Ramos (cell line): ENCODE measurements at regions not wholly inside any gene's neighbourhood (a gene's known extent, or its start where the extent isn't known, plus 50 kb on each side); places are given as distances from the start of the nearest gene placed in this dataset.
"Not testable (repeated sequence)": the region's sequence is repeated elsewhere in the genome, so short reads cannot be mapped to it uniquely, and the experiment has no call there.

Source experiments
- in situ Hi-C: fragments of 300-500 bp; cut with MboI; formaldehyde crosslinking; loops from one replicate; pipeline ENCODE4 v1.14.3; 2022; ENCODE audit warnings: low sequenced_read_pairs; ENCODE audit not compliant: unreplicated experiment

DNA sequence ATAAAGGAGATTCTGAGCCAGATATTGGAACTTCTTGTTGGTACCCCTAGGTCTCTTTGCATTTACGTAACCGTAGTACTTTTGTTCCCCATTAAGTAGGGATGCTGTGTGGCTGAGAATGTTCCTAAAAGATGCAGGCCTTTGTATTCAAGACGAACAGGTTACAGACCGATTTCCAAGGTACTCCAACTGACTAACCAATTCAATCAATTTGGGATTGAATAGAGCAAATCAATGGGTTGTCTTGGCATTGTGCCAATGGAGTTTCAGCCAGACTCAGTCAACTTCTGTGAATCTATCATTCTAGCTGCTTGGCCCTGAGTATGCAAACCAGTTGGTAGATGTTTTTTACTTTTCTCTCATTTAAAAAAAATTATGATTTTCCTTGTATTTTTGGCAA lies 347.3 kb upstream of the NPVF start:
- in situ Hi-C loops: loop anchor here (10.0 kb wide), 2 partner anchors 269 to 321 kb away; no protein-coding TSS in a partner anchor

DNA sequence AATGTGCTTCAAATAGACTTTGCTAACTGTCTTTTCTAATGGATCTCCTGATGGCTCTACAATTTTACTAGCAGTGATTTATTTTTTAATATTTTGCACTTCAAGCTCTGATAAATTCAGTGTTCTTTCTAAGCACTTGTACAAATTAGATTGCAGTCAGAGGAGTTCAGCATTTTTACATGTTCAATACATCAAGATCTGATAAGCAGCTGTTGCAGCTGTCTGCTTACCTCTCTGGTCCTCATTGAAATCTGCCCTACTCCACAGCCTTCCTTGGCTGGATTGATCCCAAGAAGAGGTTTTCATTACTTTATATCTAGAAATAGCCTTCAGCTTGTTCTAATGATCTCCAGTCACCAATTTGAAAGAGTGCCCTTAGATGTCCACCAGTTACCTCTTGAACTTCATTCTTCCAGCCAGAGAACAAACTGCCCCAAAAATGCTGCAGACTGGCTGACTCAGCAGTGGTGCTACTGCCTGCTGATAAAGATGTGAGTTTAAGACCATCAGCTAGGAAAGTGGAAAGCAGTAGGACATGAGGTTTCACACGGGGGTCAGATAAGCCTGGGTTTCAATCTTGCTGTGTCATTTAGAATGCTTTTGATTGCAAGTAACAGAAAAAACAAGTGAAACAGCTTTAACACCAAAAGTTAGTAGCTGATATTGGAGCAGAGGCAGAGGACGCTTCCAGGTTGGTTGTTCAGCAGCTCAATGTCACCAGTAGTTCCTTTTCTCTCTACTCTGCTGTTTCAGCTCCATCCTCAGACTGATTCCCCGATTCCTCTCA lies 350.9 kb upstream of the NPVF start:
- in situ Hi-C loops: loop anchor here (10.0 kb wide), 2 partner anchors 266 to 324 kb away; no protein-coding TSS in a partner anchor

DNA sequence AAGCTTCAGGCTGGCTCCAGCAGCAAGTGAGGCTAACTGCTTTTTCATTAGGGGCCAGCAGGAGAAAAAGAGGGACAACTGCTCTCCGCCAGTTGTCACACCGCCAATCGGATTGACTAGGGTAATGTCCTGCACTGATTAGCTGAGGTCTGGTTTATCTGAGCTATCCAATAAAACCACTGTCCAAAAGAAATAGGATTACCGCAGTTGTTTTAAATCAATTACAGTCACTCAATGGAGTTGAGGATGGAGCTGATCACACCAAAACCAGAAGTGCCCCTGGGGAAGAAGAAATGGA lies 351.4 kb upstream of the NPVF start:
- in situ Hi-C loops: loop anchor here (10.0 kb wide), 2 partner anchors 265 to 325 kb away; no protein-coding TSS in a partner anchor

DNA sequence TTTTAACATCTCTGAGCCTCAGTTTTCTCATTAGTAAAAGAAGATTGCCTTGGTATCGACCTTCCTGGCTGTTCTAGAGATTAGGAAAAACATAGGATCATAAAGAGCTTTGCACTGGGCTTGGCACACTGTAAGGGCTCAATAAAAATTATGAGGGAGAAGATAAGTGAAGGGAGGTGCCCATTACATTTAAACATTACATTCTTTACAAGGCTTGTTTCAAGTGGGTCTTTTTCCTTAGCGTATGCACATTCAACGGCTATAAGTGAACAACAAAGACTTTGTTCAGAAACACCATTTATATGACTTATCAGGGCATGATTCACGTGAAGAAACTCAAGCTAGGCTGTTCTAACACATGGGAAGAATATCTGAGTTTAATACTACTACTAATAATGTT lies 351.9 kb upstream of the NPVF start:
- in situ Hi-C loops: no loop called here

DNA sequence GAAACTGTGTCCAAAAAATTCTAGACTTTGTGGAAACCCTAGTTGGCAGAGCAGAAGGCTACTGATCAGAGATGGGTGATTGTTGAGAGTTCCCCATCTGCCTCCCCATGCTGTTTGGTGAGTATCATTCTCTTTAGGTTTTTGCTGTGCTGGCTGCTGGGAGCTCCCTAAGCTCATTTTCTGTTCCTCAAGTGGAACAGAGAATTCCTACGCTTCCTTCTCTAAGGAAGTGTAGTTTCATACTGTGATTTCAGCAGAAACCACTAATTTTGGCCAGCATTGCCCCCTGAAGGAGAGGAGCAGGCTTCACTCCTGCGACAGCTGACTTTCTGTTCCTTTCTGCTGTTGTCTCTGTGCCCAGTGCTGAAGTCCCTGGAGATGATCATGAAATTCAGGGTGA lies 355.3 kb upstream of the NPVF start:
- in situ Hi-C loops: no loop called here

DNA sequence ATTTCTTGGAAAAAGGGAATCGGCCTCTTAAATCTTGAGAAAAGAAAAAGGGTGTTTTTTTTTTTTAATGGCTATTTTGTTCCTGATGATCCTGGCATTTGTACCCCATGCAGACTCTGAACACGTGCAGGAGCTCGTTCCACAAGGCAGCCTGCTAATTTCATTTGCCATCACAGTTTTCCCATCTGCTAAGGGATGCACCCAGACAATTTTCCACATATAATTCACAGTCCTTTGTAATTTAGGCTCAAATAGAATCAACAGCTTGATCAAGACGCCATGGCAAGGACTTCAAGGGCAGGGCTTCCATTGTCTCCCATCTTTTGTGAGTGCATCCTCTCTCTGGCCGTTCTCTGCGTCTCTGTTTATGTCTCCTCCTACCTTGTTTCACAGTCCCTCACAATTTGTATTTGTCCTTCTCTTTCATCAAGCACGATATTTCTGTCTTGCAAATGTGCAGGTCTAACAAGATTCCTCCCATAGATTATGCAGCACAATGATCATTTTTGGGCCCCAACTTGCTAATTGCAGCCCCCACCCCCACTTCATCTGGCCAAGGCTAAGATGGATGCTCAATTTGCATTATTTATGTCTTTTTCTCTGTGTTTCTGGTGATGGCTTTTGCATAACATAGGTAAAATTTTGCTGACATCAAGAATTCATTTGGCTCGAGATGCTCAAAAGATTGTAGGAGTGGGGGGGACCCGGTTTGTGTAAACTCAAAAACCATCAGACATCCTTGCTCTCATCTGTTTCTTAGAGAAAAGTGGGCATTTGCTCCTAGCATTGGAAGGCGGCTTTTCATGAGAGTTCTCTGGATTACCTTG lies 356.0 kb upstream of the NPVF start:
- in situ Hi-C loops: no loop called here

DNA sequence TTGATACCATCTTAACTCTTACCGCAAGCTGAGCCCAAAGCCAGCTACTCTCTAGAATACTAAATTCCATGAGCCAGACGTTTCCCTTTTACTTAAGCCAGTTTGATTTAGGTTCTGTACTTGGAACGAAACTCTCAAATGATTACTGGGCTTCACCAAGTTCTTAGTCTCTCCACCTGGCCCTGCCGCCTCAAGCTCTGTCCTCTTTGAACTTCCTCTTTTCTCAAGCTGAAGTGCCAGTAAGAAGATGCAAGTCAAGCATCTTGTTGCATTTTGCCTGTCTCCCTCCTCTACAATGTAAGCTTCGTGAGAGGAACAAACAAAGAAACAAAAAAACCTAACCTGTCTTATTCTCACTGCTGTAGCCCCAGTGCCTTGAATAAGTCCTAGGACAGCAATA lies 358.2 kb upstream of the NPVF start:
- in situ Hi-C loops: no loop called here

DNA sequence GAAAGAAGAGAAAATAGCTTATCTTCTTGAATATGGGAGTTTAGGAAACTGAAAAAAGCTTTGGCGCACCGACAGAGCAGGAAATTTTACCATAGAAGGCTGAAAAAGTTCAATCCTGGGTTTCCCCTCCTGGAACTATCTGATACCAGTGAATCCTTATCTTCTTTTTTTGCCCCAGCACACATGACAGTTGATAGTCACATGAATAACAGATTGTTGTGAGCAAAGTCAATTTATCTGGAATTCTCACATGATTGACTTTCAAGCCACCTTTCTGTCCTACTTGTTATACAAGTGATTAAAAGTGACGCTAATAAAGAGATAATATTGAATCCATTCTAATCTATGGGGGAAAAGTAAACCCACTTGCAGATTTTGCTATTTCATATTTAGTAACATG lies 365.8 kb upstream of the NPVF start:
- in situ Hi-C loops: no loop called here

DNA sequence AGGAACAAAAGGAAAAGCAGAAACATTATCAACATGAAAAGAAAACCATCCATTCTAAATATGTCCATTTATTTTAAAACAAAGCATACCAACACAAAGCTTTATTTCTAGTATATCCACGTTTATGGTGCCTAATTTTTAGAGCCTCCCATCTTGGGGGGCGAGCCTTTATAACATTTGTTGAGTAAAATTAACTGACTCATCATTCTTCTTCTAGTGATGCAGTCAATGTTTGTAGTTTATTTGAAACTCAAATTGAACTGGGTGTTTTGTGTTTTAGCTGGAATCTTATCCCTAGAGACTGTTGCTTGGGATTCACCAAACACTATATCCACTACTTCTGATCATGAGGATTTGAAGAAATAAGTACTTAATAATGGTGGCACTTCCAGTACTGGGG lies 366.4 kb upstream of the NPVF start:
- in situ Hi-C loops: no loop called here

DNA sequence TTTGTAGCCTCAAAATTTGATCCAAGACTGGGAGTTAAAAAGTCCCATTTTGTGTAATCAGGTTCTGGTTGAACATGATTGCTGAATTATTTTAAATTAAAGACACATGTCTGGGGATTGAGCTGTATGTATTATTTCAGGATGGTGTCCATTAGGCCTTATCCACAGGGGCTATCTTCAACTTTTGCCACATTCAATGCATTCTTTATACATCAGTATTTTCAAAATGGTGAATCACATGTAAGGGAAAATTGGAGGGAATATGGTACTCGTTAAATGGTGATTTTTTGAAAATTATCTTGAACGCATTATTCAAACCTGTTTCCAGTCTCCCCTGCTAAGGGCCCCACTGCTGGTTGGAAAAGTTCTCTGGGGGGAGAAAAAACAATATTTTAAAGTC lies 367.7 kb upstream of the NPVF start:
- in situ Hi-C loops: no loop called here

DNA sequence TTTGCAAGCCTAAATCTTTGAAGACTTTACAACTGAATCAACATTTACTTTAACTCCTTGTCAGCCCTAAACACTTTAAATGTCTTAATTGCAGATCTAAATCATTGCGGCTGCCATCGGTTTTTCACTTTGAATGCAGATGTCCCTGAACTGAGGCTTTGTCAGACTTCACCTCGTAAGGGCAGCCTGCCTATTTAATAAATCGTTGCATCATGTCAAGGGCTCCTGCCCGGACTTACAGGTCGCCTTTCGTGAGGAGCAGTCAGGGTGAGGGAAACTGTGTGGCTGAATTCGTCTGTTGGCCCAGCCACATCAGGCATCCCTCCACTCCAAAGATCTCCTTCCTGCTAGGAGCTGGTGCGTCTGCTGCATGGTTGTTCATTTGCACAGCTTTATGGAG lies 368.2 kb upstream of the NPVF start:
- in situ Hi-C loops: no loop called here

DNA sequence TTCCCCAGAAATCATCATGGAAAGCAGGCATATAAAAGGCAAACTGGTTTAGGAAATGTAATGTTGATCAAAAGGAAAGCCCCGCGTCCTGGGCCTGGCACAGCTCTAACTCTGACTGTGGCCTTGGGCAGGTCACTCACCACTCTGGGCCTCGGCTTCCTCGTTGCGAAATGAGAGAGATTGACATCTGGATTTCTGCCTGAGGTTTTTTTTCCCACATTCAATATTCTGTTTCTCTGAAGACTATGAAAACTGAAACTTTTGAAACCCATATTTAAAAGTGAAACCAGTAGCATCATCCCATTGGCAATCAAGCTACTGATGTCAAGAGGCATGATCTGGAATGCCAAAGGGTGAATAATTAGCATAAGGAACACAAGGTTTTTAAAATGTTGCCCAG lies 369.7 kb upstream of the NPVF start:
- in situ Hi-C loops: no loop called here

DNA sequence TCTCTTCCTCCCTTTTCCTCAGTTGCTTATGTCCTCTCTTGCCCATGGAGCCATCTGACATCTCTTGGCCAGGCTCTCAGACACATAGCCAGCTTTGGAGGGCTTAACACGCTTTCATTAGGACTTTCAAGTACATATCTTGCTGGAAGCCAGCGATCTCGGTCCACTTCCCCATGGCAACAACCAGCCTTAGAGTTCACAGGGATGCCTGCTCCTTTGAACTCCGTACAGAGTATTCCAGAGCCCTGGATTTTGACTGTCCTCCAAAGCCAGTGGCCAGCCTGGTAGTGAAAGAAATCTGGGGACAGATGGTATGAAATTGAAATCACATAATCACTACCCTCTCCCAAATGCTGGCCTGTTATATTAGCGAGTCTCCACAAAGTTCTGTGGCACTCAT lies 370.5 kb upstream of the NPVF start:
- in situ Hi-C loops: no loop called here

DNA sequence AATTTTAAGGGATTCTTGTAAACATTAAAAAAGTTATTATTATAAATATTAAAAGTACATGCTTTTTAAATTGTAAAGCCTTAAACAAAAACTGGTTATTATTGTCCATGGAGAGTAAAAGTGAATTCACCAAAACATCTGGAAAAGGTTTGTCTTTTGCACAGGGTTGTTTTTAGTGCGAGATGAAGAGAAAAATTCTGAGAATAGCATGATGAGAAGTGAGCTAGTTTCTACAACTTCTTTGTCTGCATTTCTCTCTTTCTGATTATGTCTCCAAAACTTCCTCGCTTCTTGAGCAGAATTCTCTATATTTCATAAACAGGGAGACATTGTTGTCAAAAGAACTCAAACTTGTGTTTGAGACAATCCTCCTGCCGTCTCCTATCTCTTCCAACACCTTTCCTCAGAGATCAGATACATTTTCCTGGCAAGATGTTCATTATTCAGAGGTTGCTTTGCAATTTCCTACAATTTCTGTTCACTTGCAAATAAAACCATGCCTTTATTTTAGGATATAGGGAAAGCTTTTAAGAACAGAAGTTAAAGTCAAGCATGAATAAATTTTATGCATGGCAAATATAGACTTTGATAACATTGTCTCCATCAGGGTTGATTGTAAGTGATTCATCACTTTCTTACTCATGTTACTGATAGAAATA lies 372.1 kb upstream of the NPVF start:
- in situ Hi-C loops: no loop called here

DNA sequence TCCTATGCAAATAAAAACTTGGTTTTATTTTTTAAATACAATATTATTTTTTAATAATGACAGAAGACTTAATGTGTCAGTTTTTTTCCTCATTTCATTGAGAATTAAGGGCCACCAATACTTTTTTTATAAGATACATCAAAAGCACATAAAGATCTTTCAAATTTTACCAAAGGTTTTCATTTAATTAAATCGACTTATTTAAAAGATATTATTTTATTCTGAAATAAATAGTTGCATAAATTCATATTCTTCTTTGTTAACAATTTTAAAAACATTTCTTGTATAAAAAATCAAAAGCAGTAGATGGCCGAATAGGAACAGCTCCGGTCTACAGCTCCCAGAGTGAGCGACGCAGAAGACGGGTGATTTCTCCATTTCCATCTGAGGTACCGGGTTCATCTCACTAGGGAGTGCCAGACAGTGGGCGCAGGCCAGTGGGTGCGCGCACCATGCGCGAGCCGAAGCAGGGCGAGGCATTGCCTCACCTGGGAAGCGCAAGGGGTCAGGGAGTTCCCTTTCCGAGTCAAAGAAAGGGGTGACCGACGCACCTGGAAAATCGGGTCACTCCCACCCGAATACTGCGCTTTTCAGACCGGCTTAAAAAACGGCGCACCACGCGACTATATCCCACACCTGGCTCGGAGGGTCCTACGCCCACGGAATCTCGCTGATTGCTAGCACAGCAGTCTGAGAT lies 374.6 kb upstream of the NPVF start:
- in situ Hi-C loops: not testable (repeated sequence)

DNA sequence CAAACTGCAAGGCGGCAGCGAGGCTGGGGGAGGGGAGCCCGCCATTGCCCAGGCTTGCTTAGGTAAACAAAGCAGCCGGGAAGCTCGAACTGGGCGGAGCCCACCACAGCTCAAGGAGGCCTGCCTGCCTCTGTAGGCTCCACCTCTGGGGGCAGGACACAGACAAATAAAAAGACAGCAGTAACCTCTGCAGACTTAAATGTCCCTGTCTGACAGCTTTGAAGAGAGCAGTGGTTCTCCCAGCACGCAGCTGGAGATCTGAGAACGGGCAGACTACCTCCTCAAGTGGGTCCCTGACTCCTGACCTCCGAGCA lies 375.1 kb upstream of the NPVF start:
- in situ Hi-C loops: not testable (repeated sequence)

DNA sequence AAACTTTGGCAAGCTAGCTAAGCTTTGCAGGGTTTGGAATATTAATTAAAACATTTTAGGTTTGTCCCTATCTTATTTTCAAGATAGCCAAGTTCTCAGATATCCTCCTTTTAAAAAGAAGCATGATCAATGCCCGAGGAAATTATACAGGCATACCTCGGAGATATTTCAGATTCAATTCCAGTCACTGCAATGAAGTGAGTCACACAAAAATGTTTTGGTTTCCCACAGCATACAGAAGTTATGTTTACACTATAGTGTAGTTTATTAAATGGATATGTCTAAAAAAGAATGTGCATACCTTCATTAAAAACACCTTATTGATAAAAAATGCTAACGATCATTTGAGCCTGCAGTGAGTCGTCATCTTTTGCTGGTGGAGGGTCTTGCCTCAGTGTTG lies 382.9 kb upstream of the NPVF start:
- in situ Hi-C loops: no loop called here

DNA sequence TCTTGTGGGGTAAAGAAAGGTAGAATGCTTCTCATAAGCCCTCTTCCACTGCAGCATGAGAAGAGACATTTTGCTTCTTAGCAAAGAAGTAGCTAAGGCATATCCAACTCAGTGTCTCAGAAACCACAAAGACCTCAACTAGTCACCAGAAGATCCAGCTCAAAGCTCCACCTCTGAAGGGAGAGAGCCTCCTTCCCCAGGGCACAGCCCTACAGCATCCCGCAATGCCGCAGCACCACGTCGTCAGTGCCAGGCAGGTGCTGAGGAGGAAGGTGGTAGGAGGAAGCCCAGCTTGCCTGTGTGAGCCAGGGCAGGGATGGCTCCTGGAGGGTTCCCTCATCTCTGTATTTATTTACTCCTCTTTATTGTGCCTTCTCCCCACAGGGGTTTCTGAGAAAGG lies 385.6 kb upstream of the NPVF start:
- in situ Hi-C loops: no loop called here

DNA sequence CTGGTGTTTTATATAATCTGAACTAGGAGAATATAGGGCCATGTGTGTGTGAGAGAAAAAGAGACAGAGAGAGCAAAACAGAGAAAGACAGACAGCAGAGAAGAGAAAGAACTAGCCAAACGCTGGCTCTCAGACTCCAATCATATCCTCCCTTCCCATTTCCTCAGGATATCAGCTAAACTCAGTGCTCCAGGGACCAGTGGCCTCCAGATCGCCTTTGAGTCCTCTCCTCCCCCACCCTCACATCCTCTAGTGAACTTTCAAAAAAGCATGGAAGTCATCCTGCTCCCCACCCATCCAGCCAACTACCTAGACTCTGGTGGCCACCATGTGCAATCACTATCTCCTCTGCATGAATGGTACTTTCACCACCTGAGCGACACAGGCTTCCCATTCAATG lies 386.1 kb upstream of the NPVF start:
- in situ Hi-C loops: no loop called here

DNA sequence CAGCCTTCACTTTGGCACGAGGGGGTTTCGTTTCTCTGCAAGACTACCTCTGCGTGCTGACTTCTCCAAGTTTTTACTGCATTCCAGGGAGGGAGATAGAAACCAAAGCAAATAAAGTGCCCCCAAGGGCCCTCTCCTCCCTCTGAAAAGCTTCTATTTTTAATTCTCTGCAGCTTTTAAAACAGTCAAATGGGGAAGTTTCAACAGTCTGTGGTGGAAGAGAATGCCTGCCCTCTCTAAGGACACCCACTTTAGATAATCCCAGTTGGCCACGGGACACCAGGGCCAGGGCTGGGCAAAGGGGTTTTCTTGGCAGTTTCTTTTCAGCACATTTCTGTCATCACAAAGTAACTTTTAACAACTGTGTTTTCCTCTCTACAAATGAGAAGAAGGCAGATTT lies 386.7 kb upstream of the NPVF start:
- in situ Hi-C loops: no loop called here

DNA sequence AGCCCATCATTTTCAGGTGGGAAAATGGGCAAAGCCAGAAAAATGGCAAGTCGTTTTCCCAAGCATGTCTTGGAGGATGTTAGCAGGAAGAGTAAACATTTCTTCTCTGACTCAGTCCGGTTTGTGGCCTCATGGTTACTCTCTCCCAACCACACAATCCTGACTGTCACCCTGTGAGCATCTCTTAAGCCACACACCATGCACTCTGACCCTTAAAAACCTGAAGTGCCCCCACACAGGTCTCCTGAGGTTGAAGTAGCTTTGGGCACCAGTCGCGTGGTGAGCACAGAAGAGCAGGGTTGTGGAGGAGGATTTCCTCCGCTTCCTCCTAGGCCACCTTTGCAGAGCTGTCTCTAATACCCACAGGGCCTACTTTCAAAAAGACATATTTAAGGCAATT lies 387.3 kb upstream of the NPVF start:
- in situ Hi-C loops: no loop called here
